Endothelial cell of umbilical vein (primary cell): ENCODE measurements at regions not wholly inside any gene's neighbourhood (a gene's known extent, or its start where the extent isn't known, plus 50 kb on each side); places are given as distances from the start of the nearest gene placed in this dataset.

Experiments used
- CTCF ChIP-seq, 2 donors: IDR thresholded peaks; 1 replicate in 1 of 2; 2 replicates in 1 of 2; pipeline ENCODE4 v1.5.1; 2011; ENCODE audit warnings: low read length in 2 of 2, mild to moderate bottlenecking in 2 of 2, moderate library complexity in 2 of 2, control low read depth in 1 of 2, inconsistent platforms in 1 of 2, low read depth in 1 of 2; ENCODE audit not compliant: insufficient read depth in 1 of 2; ENCODE audit errors: extremely low read depth in 1 of 2
- EZH2 ChIP-seq: IDR thresholded peaks from 2 replicates; pipeline ENCODE4 v1.6.1; 2012; ENCODE audit warnings: borderline replicate concordance, low read depth, mild to moderate bottlenecking, moderate library complexity, low read length, inconsistent platforms; ENCODE audit not compliant: severe bottlenecking
- GATA2 ChIP-seq: IDR thresholded peaks from 2 replicates; pipeline ENCODE4 v1.7.0; 2011; ENCODE audit warnings: low read depth, mild to moderate bottlenecking, moderate library complexity, mixed read lengths, low read length; ENCODE audit not compliant: insufficient read length, insufficient read depth
- JUN ChIP-seq: IDR thresholded peaks from 2 replicates; pipeline ENCODE4 v1.6.1; 2011; ENCODE audit warnings: borderline replicate concordance, low read depth; ENCODE audit not compliant: insufficient read length, insufficient read depth
- POLR2A ChIP-seq: IDR thresholded peaks from 2 replicates; pipeline ENCODE4 v1.6.1; 2012; ENCODE audit warnings: low read depth, mild to moderate bottlenecking, control low read depth, low read length
- POLR2AphosphoS5 ChIP-seq: IDR thresholded peaks from 2 replicates; pipeline ENCODE4 v1.6.1; 2012; ENCODE audit warnings: low read depth, mild to moderate bottlenecking, control low read depth, low read length, moderate library complexity; ENCODE audit not compliant: insufficient read depth

- no peak for TF ChIP-seq POLR2AphosphoS5
- TF ChIP-seq CTCF (IDR thresholded peaks at IDR 0.05; ENCODE audit: extremely low read depth in 1 of 2, insufficient read depth in 1 of 2, low read depth in 1 of 2, low read length in 2 of 2) = no peak
- no peak for TF ChIP-seq POLR2A
- no peak for TF ChIP-seq EZH2
- no peak for TF ChIP-seq JUN
- TF ChIP-seq GATA2 = no peak
These were observed 930.2 kb upstream of the DIAPH2 start for GRCh38 chrX:95754411-95754810.
